H9 (cell line): ENCODE measurements at regions not wholly inside any gene's neighbourhood (a gene's known extent, or its start where the extent isn't known, plus 50 kb on each side); places are given as distances from the start of the nearest gene placed in this dataset.

Source experiments
- DNase-seq: peaks from one replicate; pipeline ENCODE4 v3.0.0-alpha.2; 2017
- H2AFZ ChIP-seq: one replicate; pipeline ENCODE4 v1.6.1; 2013; ENCODE audit warnings: mild to moderate bottlenecking, low read length, control low read depth, moderate library complexity
- H2AK5ac ChIP-seq: 2 replicates; pipeline ENCODE4 v1.6.1; 2013; ENCODE audit warnings: low read length, control low read depth, mixed read lengths; ENCODE audit not compliant: insufficient read length
- H2BK120ac ChIP-seq: one replicate; pipeline ENCODE4 v1.6.1; 2013; ENCODE audit warnings: low read depth, mild to moderate bottlenecking, low read length, control low read depth, inconsistent platforms; ENCODE audit not compliant: poor library complexity, severe bottlenecking
- H2BK12ac ChIP-seq: 2 replicates; pipeline ENCODE4 v1.6.1; 2013; ENCODE audit warnings: low read length, control low read depth, mixed read lengths, low read depth; ENCODE audit not compliant: insufficient read length
- H2BK15ac ChIP-seq: 2 replicates; pipeline ENCODE4 v1.6.1; 2013; ENCODE audit warnings: low read depth, low read length, control low read depth
- H2BK20ac ChIP-seq: one replicate; pipeline ENCODE4 v1.6.1; 2013; ENCODE audit warnings: low read depth, mild to moderate bottlenecking, low read length, control low read depth, inconsistent platforms; ENCODE audit not compliant: poor library complexity, severe bottlenecking
- H2BK5ac ChIP-seq: 2 replicates; pipeline ENCODE4 v1.6.1; 2013; ENCODE audit warnings: low read length, control low read depth, mixed read lengths; ENCODE audit not compliant: insufficient read length
- H3K14ac ChIP-seq: 2 replicates; pipeline ENCODE4 v1.6.1; 2013; ENCODE audit warnings: low read length, control low read depth; ENCODE audit not compliant: insufficient read depth
- H3K18ac ChIP-seq: 2 replicates; pipeline ENCODE4 v1.6.1; 2013; ENCODE audit warnings: low read depth, mild to moderate bottlenecking, mixed read lengths, low read length, control low read depth; ENCODE audit not compliant: insufficient read length
- H3K23ac ChIP-seq: 2 replicates; pipeline ENCODE4 v1.6.1; 2013; ENCODE audit warnings: low read length, control low read depth, mixed read lengths, low read depth; ENCODE audit not compliant: insufficient read length
- H3K23me2 ChIP-seq: 2 replicates; pipeline ENCODE4 v1.6.1; 2013; ENCODE audit warnings: low read depth, mild to moderate bottlenecking, mixed read lengths, low read length, control low read depth; ENCODE audit not compliant: insufficient read length, poor library complexity, severe bottlenecking
- H3K27ac ChIP-seq: 2 replicates; pipeline ENCODE4 v1.5.1; 2013; ENCODE audit warnings: low read length, control low read depth, mixed read lengths, low read depth; ENCODE audit not compliant: insufficient read length
- H3K27me3 ChIP-seq: 2 replicates; pipeline ENCODE4 v1.6.1; 2013; ENCODE audit warnings: low read length, control low read depth, inconsistent platforms; ENCODE audit not compliant: insufficient read depth
- H3K4ac ChIP-seq: 2 replicates; pipeline ENCODE4 v1.6.1; 2013; ENCODE audit warnings: low read depth, mild to moderate bottlenecking, control low read depth, inconsistent platforms, low read length, moderate library complexity
- H3K4me1 ChIP-seq: 2 replicates; pipeline ENCODE4 v1.6.1; 2013; ENCODE audit warnings: low read length, control low read depth, inconsistent platforms; ENCODE audit not compliant: insufficient read depth
- H3K4me2 ChIP-seq: 2 replicates; pipeline ENCODE4 v1.6.1; 2013; ENCODE audit warnings: low read length, control low read depth, mixed read lengths; ENCODE audit not compliant: insufficient read length, insufficient read depth
- H3K56ac ChIP-seq: 2 replicates; pipeline ENCODE4 v1.6.1; 2013; ENCODE audit warnings: low read depth, mild to moderate bottlenecking, mixed read lengths, low read length, control low read depth; ENCODE audit not compliant: insufficient read length
- H3K79me1 ChIP-seq: 2 replicates; pipeline ENCODE4 v1.6.1; 2013; ENCODE audit warnings: low read depth, mild to moderate bottlenecking, moderate library complexity, low read length, control low read depth, inconsistent platforms; ENCODE audit not compliant: insufficient read depth, poor library complexity, severe bottlenecking
- H3K79me2 ChIP-seq: 2 replicates; pipeline ENCODE4 v1.6.1; 2013; ENCODE audit warnings: low read length, control low read depth, inconsistent platforms; ENCODE audit not compliant: insufficient read depth
- H3K9ac ChIP-seq: 2 replicates; pipeline ENCODE4 v1.6.1; 2013; ENCODE audit warnings: low read length, control low read depth, mixed read lengths; ENCODE audit not compliant: insufficient read length; ENCODE audit errors: extremely low read depth
- H3K9me3 ChIP-seq: one replicate; pipeline ENCODE4 v1.6.1; 2013; ENCODE audit warnings: low read depth, low read length, inconsistent platforms; ENCODE audit not compliant: control insufficient read depth
- H3T11ph ChIP-seq: one replicate; pipeline ENCODE4 v1.6.1; 2013; ENCODE audit warnings: mild to moderate bottlenecking, low read length, control low read depth, inconsistent platforms
- H4K20me1 ChIP-seq: one replicate; pipeline ENCODE4 v1.6.1; 2013; ENCODE audit not compliant: control insufficient read depth, insufficient read length, insufficient read depth
- H4K5ac ChIP-seq: 2 replicates; pipeline ENCODE4 v1.6.1; 2013; ENCODE audit warnings: low read depth, mild to moderate bottlenecking, mixed read lengths, low read length, control low read depth; ENCODE audit not compliant: insufficient read length
- H4K8ac ChIP-seq: replicated peaks from 2 replicates; pipeline ENCODE4 v1.6.1; 2013; ENCODE audit warnings: low read length, control low read depth, mixed read lengths, low read depth; ENCODE audit not compliant: insufficient read length
- H4K91ac ChIP-seq: 2 replicates; pipeline ENCODE4 v1.6.1; 2013; ENCODE audit warnings: low read depth, mild to moderate bottlenecking, moderate library complexity, mixed read lengths, low read length, control low read depth; ENCODE audit not compliant: insufficient read length
- H3K27ac Mint-ChIP-seq, 3 experiments: 2 replicates in 2 of 3; 3 replicates in 1 of 3; pipeline ENCODE4 v1.8.0; 2020 to 2021; ENCODE audit warnings: mixed read lengths in 3 of 3, mild to moderate bottlenecking in 1 of 3, moderate library complexity in 1 of 3
- H3K27me3 Mint-ChIP-seq: 2 replicates; pipeline ENCODE4 v1.8.0; 2021; ENCODE audit warnings: low read depth, mild to moderate bottlenecking, moderate library complexity, mixed read lengths
- H3K36me3 Mint-ChIP-seq, 3 experiments: 2 replicates in 2 of 3; 3 replicates in 1 of 3; pipeline ENCODE4 v1.8.0; 2020 to 2021; ENCODE audit warnings: low read depth in 3 of 3, mixed read lengths in 3 of 3; ENCODE audit not compliant: insufficient read depth in 1 of 3
- H3K4me1 Mint-ChIP-seq, 2 experiments: 2 replicates each; pipeline ENCODE4 v1.8.0; 2020; ENCODE audit warnings: mixed read lengths in 2 of 2
- H3K4me3 Mint-ChIP-seq, 2 experiments: 2 replicates in 1 of 2; 3 replicates in 1 of 2; pipeline ENCODE4 v1.8.0; 2020 to 2021; ENCODE audit warnings: mild to moderate bottlenecking in 2 of 2, mixed read lengths in 2 of 2, moderate library complexity in 1 of 2
- H3K9me3 Mint-ChIP-seq, 2 experiments: 2 replicates in 1 of 2; 3 replicates in 1 of 2; pipeline ENCODE4 v1.8.0; 2020; ENCODE audit warnings: mild to moderate bottlenecking in 2 of 2, mixed read lengths in 2 of 2, moderate library complexity in 1 of 2
- WGBS: extraction: QIAGEN DNeasy Blood & Tissue Kit; methylation state at CpG from one replicate; pipeline ENCODE4 v1.1.7; 2013; ENCODE audit warnings: missing lambda C conversion rate, low lambda C conversion rate, mixed read lengths; ENCODE audit not compliant: insufficient read length; ENCODE audit errors: extremely low coverage; 5-methylcytosine and 5-hydroxymethylcytosine counted together
- TF ChIP-seq, protein P1 (sequence below): fragments of 200-600 bp; sonication (generic); conservative IDR thresholded peaks from 3 replicates; pipeline ENCODE4 v1.8.0; 2021; ENCODE audit warnings: antibody characterized with exemption, mild to moderate bottlenecking

DNA sequence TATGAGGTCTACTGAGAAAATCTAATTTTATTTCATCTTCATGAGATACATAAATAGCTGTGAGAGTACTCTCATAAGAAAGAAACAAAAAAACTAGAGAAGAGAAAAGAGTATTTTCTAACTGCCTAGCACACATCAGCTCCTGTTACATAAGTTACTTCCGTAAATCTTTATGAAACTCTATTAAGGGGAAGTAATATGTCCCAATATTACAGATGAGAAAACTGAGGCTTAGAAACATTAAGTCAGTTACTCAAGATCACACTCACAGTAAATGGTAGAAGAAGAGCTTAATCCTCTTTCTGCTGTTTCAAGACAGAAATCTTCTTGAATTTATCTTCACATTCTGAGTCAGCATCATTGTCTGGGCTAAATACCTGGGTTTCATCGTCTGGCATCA is 164.1 kb downstream of the DTHD1 start:
- Histone ChIP-seq H2BK12ac (no peak overlapping the region), H3K56ac (no peak overlapping the region), H3K9me3 (no peaks in the 10 kb centered on the region), H2BK15ac (no peak overlapping the region), H3K4me1 (no peaks in the 10 kb centered on the region), H3K27ac (no peak overlapping the region), H2AFZ (no peak overlapping the region), H2BK20ac (no peak overlapping the region), H3K4ac (no peak overlapping the region), H3K14ac (no peak overlapping the region), H2AK5ac (no peak overlapping the region), H3T11ph (no peak overlapping the region), H2BK120ac (no peak overlapping the region), H3K18ac (no peak overlapping the region), H4K8ac (no peak overlapping the region), H3K27me3 (no peaks in the 10 kb centered on the region), H4K91ac (no peak overlapping the region), H2BK5ac (no peak overlapping the region), H4K20me1 (no peaks in the 10 kb centered on the region), H3K23ac (no peak overlapping the region), H3K4me2 (no peak overlapping the region), H3K23me2 (no peaks in the 10 kb centered on the region), H3K79me2 (no peaks in the 10 kb centered on the region), H3K79me1 (no peaks in the 10 kb centered on the region), H3K9ac (no peak overlapping the region), H4K5ac (no peak overlapping the region)
- H3K4me3 Mint-ChIP-seq = no peak overlapping the region
- DNase-seq = no peak
- peak overlapping the region in 1 of 3 experiments; percentile 24; a peak in 1 of 7 replicates for H3K27ac Mint-ChIP-seq
- WGBS = no CpG with 5 or more reads among the region's 2 CpGs
- no peaks in the 10 kb centered on the region for H3K9me3 Mint-ChIP-seq
- H3K27me3 Mint-ChIP-seq = no peaks in the 10 kb centered on the region
- TF ChIP-seq, protein P1, sequence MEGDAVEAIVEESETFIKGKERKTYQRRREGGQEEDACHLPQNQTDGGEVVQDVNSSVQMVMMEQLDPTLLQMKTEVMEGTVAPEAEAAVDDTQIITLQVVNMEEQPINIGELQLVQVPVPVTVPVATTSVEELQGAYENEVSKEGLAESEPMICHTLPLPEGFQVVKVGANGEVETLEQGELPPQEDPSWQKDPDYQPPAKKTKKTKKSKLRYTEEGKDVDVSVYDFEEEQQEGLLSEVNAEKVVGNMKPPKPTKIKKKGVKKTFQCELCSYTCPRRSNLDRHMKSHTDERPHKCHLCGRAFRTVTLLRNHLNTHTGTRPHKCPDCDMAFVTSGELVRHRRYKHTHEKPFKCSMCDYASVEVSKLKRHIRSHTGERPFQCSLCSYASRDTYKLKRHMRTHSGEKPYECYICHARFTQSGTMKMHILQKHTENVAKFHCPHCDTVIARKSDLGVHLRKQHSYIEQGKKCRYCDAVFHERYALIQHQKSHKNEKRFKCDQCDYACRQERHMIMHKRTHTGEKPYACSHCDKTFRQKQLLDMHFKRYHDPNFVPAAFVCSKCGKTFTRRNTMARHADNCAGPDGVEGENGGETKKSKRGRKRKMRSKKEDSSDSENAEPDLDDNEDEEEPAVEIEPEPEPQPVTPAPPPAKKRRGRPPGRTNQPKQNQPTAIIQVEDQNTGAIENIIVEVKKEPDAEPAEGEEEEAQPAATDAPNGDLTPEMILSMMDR = no peak
- no peaks in the 10 kb centered on the region for H3K36me3 Mint-ChIP-seq
- H3K4me1 Mint-ChIP-seq = peaks cover 0 to 4% of the 10 kb centered on the region in 2 experiments; a peak in 1 of 4 replicates
